ENCODE measurements at regions not wholly inside any gene's neighbourhood (a gene's known extent, or its start where the extent isn't known, plus 50 kb on each side); places are given as distances from the start of the nearest gene placed in this dataset.

DNA sequence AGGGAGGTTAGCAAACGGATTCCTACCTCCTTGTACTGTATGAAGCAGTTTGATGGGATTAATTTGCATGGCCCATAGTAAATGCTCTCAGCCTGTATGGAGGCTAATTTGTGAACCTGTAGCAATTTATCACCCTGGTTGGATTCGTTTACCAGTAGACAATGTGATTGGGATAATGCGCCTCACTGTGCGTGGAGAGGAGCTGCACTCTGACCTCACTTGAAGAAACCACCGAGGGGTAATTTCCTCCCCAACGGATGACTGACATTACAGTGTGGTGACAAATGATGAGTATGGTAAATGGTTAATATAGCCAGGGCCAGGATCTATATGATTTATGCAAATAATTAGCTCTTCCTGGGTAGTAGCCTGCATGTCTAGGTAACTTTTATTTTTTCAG, 479.1 kb upstream of the RBFOX1 start:
- H3K27me3 ChIP-seq (ENCODE audit: control insufficient read depth in 3 of 3, insufficient read depth in 3 of 3, low read length in 3 of 3) = no peaks in the 10 kb centered on the region
- WGBS, 3 donors = 48 to 58% (median 55%) methylated on average over 6 of the region's 6 CpGs
- no peak for FAIRE-seq

DNA sequence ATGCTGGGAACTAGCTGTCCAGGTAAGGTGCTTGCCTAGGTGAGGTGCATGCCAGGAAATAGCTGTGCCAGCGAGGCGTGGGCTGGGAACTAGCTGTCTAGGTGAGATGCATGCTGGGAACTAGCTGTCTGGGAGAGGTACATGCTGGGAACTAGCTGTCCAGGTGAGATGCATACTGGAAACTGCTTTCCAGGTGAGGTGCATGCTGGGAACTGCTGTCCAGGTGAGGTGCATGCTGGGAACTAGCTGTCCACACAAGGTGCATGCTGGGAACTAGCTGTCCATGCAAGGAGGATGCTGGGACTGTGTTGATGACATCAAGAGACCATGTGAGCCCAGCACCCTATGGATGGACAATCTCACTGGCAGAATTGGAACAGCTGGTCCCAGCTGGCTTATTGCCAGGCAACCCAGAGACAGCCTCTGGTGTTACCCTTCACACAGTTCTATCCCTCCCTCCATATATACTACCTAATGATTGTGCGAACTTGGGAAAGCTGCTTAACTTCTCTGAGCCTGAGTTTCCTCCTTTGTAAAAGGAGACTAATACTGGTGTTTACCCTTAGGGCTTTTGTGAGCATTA, 479.9 kb upstream of the RBFOX1 start:
- no peak for FAIRE-seq
- Histone ChIP-seq H3K4me3 (ENCODE audit: low read depth in 1 of 3, low read length in 3 of 3) (no peak overlapping the region), H3K4me1 (ENCODE audit: control insufficient read depth in 3 of 3, insufficient read depth in 2 of 3, low read depth in 1 of 3, low read length in 2 of 3) (no peaks in the 10 kb centered on the region), H3K27ac (ENCODE audit: low read depth in 1 of 3, low read length in 2 of 3) (no peak overlapping the region), H3K27me3 (ENCODE audit: control insufficient read depth in 3 of 3, insufficient read depth in 3 of 3, low read length in 3 of 3) (no peaks in the 10 kb centered on the region), H3K36me3 (ENCODE audit: control insufficient read depth in 3 of 3, insufficient read depth in 2 of 3, low read depth in 1 of 3, low read length in 3 of 3) (no peaks in the 10 kb centered on the region), H3K9me3 (ENCODE audit: control insufficient read depth in 2 of 2, insufficient read depth in 1 of 2, low read depth in 1 of 2, low read length in 1 of 2) (no peaks in the 10 kb centered on the region)
- 71 to 82% (median 79%) methylated on average over 3 of the region's 3 CpGs for WGBS, 3 donors
- no peak for DNase-seq

More for the DNA sequence above, 479.1 kb upstream of the RBFOX1 start:
- Histone ChIP-seq H3K4me3 (ENCODE audit: low read depth in 1 of 3, low read length in 3 of 3) (no peak overlapping the region), H3K4me1 (ENCODE audit: control insufficient read depth in 3 of 3, insufficient read depth in 2 of 3, low read depth in 1 of 3, low read length in 2 of 3) (no peaks in the 10 kb centered on the region), H3K36me3 (ENCODE audit: control insufficient read depth in 3 of 3, insufficient read depth in 2 of 3, low read depth in 1 of 3, low read length in 3 of 3) (no peaks in the 10 kb centered on the region), H3K9me3 (ENCODE audit: control insufficient read depth in 2 of 2, insufficient read depth in 1 of 2, low read depth in 1 of 2, low read length in 1 of 2) (no peaks in the 10 kb centered on the region), H3K27ac (ENCODE audit: low read depth in 1 of 3, low read length in 2 of 3) (no peak overlapping the region)
- no peak for DNase-seq

DNA sequence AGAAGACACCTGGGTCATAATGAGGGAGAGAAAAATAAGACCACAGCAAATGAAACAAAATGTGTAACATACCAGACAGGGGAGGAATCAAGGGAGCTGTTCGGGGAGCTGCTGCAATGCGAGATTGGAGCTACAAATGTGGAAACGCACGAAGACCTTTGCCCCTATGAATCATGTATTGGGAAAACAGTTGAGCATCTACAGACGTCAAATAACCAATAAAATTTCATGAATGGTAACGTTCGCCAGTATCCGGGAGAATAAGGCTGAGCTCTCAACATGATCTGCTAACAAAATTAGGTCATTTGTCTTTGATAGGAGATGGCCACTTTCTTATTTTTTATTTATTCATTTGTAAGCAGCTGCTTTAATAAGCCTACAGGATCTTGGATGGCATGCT, 486.2 kb upstream of the RBFOX1 start:
- Histone ChIP-seq H3K9me3 (ENCODE audit: control insufficient read depth in 2 of 2, insufficient read depth in 1 of 2, low read depth in 1 of 2, low read length in 1 of 2) (no peaks in the 10 kb centered on the region), H3K36me3 (ENCODE audit: control insufficient read depth in 3 of 3, insufficient read depth in 2 of 3, low read depth in 1 of 3, low read length in 3 of 3) (no peaks in the 10 kb centered on the region), H3K4me1 (ENCODE audit: control insufficient read depth in 3 of 3, insufficient read depth in 2 of 3, low read depth in 1 of 3, low read length in 2 of 3) (no peaks in the 10 kb centered on the region), H3K4me3 (ENCODE audit: low read depth in 1 of 3, low read length in 3 of 3) (no peak overlapping the region), H3K27me3 (ENCODE audit: control insufficient read depth in 3 of 3, insufficient read depth in 3 of 3, low read length in 3 of 3) (no peaks in the 10 kb centered on the region), H3K27ac (ENCODE audit: low read depth in 1 of 3, low read length in 2 of 3) (no peak overlapping the region)
- peak; percentile 8 to 23 for DNase-seq
- no peak for FAIRE-seq
- 21 to 59% (median 35%) methylated on average over 8 of the region's 8 CpGs for WGBS, 3 donors

DNA sequence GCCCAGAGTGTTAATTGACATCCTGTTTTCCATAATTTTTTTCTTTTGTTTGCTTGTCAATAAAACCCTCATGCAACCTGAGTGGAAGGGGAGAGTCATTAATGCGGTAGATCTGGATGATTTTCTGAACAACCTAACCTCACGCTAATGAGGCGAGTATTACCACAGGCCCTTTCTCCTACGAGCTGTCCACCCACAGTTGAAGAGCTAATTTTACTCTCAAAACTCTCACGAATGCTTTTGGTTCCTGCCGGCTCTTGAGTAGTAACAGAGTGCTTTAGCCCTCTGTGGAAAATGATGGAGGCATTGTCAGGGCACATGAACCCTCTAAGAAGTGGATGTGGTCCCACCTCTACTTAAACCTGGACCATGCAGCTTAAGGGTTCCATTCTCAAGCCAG, 491.3 kb upstream of the RBFOX1 start:
- DNase-seq = no peak
- Histone ChIP-seq H3K4me1 (ENCODE audit: control insufficient read depth in 3 of 3, insufficient read depth in 2 of 3, low read depth in 1 of 3, low read length in 2 of 3) (no peaks in the 10 kb centered on the region), H3K9me3 (ENCODE audit: control insufficient read depth in 2 of 2, insufficient read depth in 1 of 2, low read depth in 1 of 2, low read length in 1 of 2) (no peaks in the 10 kb centered on the region), H3K4me3 (ENCODE audit: low read depth in 1 of 3, low read length in 3 of 3) (no peak overlapping the region), H3K27me3 (ENCODE audit: control insufficient read depth in 3 of 3, insufficient read depth in 3 of 3, low read length in 3 of 3) (no peaks in the 10 kb centered on the region), H3K27ac (ENCODE audit: low read depth in 1 of 3, low read length in 2 of 3) (no peak overlapping the region), H3K36me3 (ENCODE audit: control insufficient read depth in 3 of 3, insufficient read depth in 2 of 3, low read depth in 1 of 3, low read length in 3 of 3) (no peaks in the 10 kb centered on the region)
- FAIRE-seq = no peak
- 74 to 82% (median 80%) methylated on average over 6 of the region's 6 CpGs for WGBS, 3 donors

DNA sequence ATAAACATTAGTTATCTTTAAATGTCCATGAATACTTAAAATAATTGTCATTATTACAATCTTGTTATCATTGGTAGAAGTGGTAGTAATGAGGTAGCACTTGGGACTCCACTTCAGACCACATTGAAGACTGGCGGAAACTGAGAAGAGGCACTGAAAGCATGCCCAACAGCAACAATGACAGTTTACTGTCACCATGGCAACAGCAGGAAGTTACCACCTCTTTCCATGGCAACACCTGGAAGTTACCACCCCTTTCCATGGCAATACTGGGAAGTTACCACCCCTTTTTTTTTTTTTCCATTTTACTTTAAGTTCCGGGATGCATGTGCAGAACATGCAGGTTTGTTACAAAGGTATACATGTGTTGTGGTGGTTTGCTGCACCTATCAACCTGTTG, 494.9 kb upstream of the RBFOX1 start:
- no peak for FAIRE-seq
- Histone ChIP-seq H3K36me3 (ENCODE audit: control insufficient read depth in 3 of 3, insufficient read depth in 2 of 3, low read depth in 1 of 3, low read length in 3 of 3) (no peaks in the 10 kb centered on the region), H3K4me3 (ENCODE audit: low read depth in 1 of 3, low read length in 3 of 3) (no peak overlapping the region), H3K27me3 (ENCODE audit: control insufficient read depth in 3 of 3, insufficient read depth in 3 of 3, low read length in 3 of 3) (no peaks in the 10 kb centered on the region), H3K27ac (ENCODE audit: low read depth in 1 of 3, low read length in 2 of 3) (no peak overlapping the region), H3K9me3 (ENCODE audit: control insufficient read depth in 2 of 2, insufficient read depth in 1 of 2, low read depth in 1 of 2, low read length in 1 of 2) (no peaks in the 10 kb centered on the region), H3K4me1 (ENCODE audit: control insufficient read depth in 3 of 3, insufficient read depth in 2 of 3, low read depth in 1 of 3, low read length in 2 of 3) (no peaks in the 10 kb centered on the region)
- WGBS, 3 donors = 91 to 96% (median 95%) methylated on average over 2 of the region's 2 CpGs
- DNase-seq = no peak

DNA sequence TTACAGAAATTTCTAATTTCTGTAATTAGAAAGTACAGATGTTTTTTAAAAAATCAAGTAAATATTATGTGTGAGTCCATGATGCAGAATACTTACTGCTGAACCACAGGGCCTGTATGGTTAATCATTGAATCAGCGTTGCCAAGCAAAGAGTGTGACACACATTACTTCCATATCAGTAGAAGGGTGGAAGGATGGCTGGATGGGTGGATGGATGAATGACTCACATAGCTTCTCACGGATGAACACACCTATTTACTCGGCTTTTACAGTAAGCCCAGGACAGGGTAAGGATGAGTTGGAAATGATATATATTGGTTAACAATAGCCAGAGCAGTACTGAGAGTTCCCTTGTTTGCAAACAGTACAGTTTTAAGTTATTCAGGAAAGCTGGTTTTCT, 495.9 kb upstream of the RBFOX1 start:
- Histone ChIP-seq H3K36me3 (ENCODE audit: control insufficient read depth in 3 of 3, insufficient read depth in 2 of 3, low read depth in 1 of 3, low read length in 3 of 3) (no peaks in the 10 kb centered on the region), H3K27ac (ENCODE audit: low read depth in 1 of 3, low read length in 2 of 3) (no peak overlapping the region), H3K27me3 (ENCODE audit: control insufficient read depth in 3 of 3, insufficient read depth in 3 of 3, low read length in 3 of 3) (no peaks in the 10 kb centered on the region), H3K9me3 (ENCODE audit: control insufficient read depth in 2 of 2, insufficient read depth in 1 of 2, low read depth in 1 of 2, low read length in 1 of 2) (no peaks in the 10 kb centered on the region), H3K4me3 (ENCODE audit: low read depth in 1 of 3, low read length in 3 of 3) (no peak overlapping the region), H3K4me1 (ENCODE audit: control insufficient read depth in 3 of 3, insufficient read depth in 2 of 3, low read depth in 1 of 3, low read length in 2 of 3) (no peaks in the 10 kb centered on the region)
- 37 to 76% (median 65%) methylated on average over 3 of the region's 3 CpGs for WGBS, 3 donors
- no peak for FAIRE-seq
- no peak for DNase-seq

DNA sequence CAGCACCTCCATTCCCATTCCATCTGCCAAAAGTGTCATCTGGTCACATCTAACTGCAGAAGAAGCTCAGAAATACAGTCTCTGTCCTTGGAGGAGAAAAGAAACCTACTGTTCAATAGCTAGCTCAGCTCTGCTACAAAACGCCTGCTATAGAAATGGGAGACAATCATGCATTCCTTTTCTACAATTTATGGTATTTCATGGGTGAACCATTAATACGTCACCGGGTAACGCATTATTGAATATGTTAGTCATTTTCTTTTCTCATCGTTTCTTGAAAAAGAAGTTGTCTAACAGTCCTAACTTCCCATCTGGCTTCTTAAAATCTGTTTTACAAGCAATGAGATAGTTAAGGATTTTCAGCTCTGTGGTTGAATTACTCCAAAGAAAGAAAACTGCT, 496.7 kb upstream of the RBFOX1 start:
- FAIRE-seq (no peak), DNase-seq (no peak)
- no peaks in the 10 kb centered on the region for H3K36me3 ChIP-seq (ENCODE audit: control insufficient read depth in 3 of 3, insufficient read depth in 2 of 3, low read depth in 1 of 3, low read length in 3 of 3)
- no peaks in the 10 kb centered on the region for H3K27me3 ChIP-seq (ENCODE audit: control insufficient read depth in 3 of 3, insufficient read depth in 3 of 3, low read length in 3 of 3)
- H3K9me3 ChIP-seq (ENCODE audit: control insufficient read depth in 2 of 2, insufficient read depth in 1 of 2, low read depth in 1 of 2, low read length in 1 of 2) = no peaks in the 10 kb centered on the region
- H3K4me1 ChIP-seq (ENCODE audit: control insufficient read depth in 3 of 3, insufficient read depth in 2 of 3, low read depth in 1 of 3, low read length in 2 of 3) = no peaks in the 10 kb centered on the region
- 83 to 87% (median 84%) methylated on average over 5 of the region's 5 CpGs for WGBS, 3 donors
- H3K4me3 ChIP-seq (ENCODE audit: low read depth in 1 of 3, low read length in 3 of 3) = no peak overlapping the region
- no peak overlapping the region for H3K27ac ChIP-seq (ENCODE audit: low read depth in 1 of 3, low read length in 2 of 3)

DNA sequence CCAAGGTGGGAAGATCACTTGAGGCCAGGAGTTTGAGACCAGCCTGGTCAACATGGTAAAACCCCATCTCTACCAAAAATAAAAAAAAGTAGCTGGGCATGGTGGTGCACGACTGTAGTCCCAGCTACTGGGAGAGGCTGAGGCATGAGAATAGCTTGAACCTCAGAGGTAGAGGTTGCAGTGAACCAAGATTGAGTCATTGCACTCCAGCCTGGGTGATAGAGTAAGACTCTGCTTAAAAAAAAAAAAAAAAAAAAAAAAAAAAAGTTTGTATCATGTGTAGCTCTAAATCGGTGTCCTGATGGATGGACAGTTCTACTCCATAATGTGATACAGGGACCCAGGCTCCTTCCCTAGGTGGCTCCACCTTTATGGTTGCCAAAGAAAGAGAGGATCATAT, 497.1 kb upstream of the RBFOX1 start:
- Histone ChIP-seq H3K27me3 (ENCODE audit: control insufficient read depth in 3 of 3, insufficient read depth in 3 of 3, low read length in 3 of 3) (no peaks in the 10 kb centered on the region), H3K4me1 (ENCODE audit: control insufficient read depth in 3 of 3, insufficient read depth in 2 of 3, low read depth in 1 of 3, low read length in 2 of 3) (no peaks in the 10 kb centered on the region), H3K9me3 (ENCODE audit: control insufficient read depth in 2 of 2, insufficient read depth in 1 of 2, low read depth in 1 of 2, low read length in 1 of 2) (no peaks in the 10 kb centered on the region), H3K4me3 (ENCODE audit: low read depth in 1 of 3, low read length in 3 of 3) (no peak overlapping the region), H3K36me3 (ENCODE audit: control insufficient read depth in 3 of 3, insufficient read depth in 2 of 3, low read depth in 1 of 3, low read length in 3 of 3) (no peaks in the 10 kb centered on the region), H3K27ac (ENCODE audit: low read depth in 1 of 3, low read length in 2 of 3) (no peak overlapping the region)
- no peak for DNase-seq
- WGBS, 3 donors = 86 to 97% (median 93%) methylated on average over 2 of the region's 2 CpGs
- no peak for FAIRE-seq

DNA sequence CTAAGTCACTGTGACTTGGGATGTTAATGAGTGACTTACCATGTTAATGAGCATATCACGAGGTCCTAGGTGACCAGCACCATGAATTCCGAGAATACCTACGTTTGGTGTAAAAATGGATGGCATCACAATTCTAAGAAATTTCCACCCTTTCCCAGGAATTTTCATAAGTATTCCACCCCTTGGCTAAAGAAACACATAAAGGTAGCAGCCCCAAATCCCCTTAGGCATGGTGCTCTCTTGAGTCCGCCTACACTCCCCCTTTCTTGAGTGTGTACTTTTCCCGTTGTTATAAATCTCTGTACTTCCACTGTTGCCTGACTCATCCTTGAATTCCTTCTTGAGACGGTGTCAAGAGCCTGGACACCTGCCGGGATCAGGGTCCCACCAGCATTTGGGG, 504.0 kb upstream of the RBFOX1 start:
- no peak overlapping the region for H3K4me3 ChIP-seq (ENCODE audit: low read depth in 1 of 3, low read length in 3 of 3)
- no peak for DNase-seq
- no peaks in the 10 kb centered on the region for H3K9me3 ChIP-seq (ENCODE audit: control insufficient read depth in 2 of 2, insufficient read depth in 1 of 2, low read depth in 1 of 2, low read length in 1 of 2)
- H3K4me1 ChIP-seq (ENCODE audit: control insufficient read depth in 3 of 3, insufficient read depth in 2 of 3, low read depth in 1 of 3, low read length in 2 of 3) = no peaks in the 10 kb centered on the region
- FAIRE-seq = no peak
- no peak overlapping the region for H3K27ac ChIP-seq (ENCODE audit: low read depth in 1 of 3, low read length in 2 of 3)
- H3K36me3 ChIP-seq (ENCODE audit: control insufficient read depth in 3 of 3, insufficient read depth in 2 of 3, low read depth in 1 of 3, low read length in 3 of 3) = no peaks in the 10 kb centered on the region
- 74 to 88% (median 74%) methylated on average over 7 of the region's 7 CpGs for WGBS, 3 donors
- no peaks in the 10 kb centered on the region for H3K27me3 ChIP-seq (ENCODE audit: control insufficient read depth in 3 of 3, insufficient read depth in 3 of 3, low read length in 3 of 3)

Measured in small intestine (tissue), 7 donors.